GM12891 (cell line): ENCODE measurements at regions not wholly inside any gene's neighbourhood (a gene's known extent, or its start where the extent isn't known, plus 50 kb on each side); places are given as distances from the start of the nearest gene placed in this dataset.

ENCODE experiments used
- POLR2A ChIP-seq: IDR thresholded peaks from 2 replicates; pipeline ENCODE4 v1.6.1; 2011; ENCODE audit warnings: low read depth, low read length, control low read depth
- POLR2AphosphoS5 ChIP-seq: IDR thresholded peaks from 2 replicates; pipeline ENCODE4 v1.6.1; 2011; ENCODE audit warnings: low read depth, low read length, control low read depth
- SPI1 ChIP-seq: IDR thresholded peaks from 2 replicates; pipeline ENCODE4 v1.6.1; 2011; ENCODE audit warnings: low read depth, low read length, control low read depth

- TF ChIP-seq SPI1 (no peak), POLR2A (no peak), POLR2AphosphoS5 (no peak)
Observed at GRCh38 chr4:33025236-33025635, 2305.1 kb downstream of the PCDH7 start.
